SK-N-SH (cell line): ENCODE measurements at regions not wholly inside any gene's neighbourhood (a gene's known extent, or its start where the extent isn't known, plus 50 kb on each side); places are given as distances from the start of the nearest gene placed in this dataset.

ENCODE experiments used
- ELF1 ChIP-seq: IDR thresholded peaks from 2 replicates; pipeline ENCODE4 v1.4.0; 2012
- EZH2phosphoT487 ChIP-seq: fragments of 200-600 bp; sonication (generic); IDR thresholded peaks from 2 replicates; pipeline ENCODE4 v1.6.1; 2017; ENCODE audit warnings: low read depth, mixed run types, mild to moderate bottlenecking, antibody characterized with exemption, moderate library complexity, borderline replicate concordance
- RAD21 ChIP-seq: IDR thresholded peaks from 2 replicates; pipeline ENCODE4 v1.6.1; 2012; ENCODE audit warnings: mild to moderate bottlenecking, low read length
- RFX5 ChIP-seq: IDR thresholded peaks from 2 replicates; pipeline ENCODE4 v1.6.1; 2012; ENCODE audit warnings: mild to moderate bottlenecking, improper control_type of control experiment, low read length
- TEAD4 ChIP-seq: IDR thresholded peaks from 2 replicates; pipeline ENCODE4 v1.4.0; 2012; ENCODE audit warnings: mild to moderate bottlenecking, borderline replicate concordance; ENCODE audit not compliant: insufficient read depth
- TF ChIP-seq, protein P1 (sequence below): IDR thresholded peaks from 2 replicates; pipeline ENCODE4 v1.4.0; 2012; ENCODE audit warnings: low read depth, borderline replicate concordance
- TF ChIP-seq, protein P2 (sequence below): fragments of 200-600 bp; sonication (generic); IDR thresholded peaks from 2 replicates; pipeline ENCODE4 v1.6.1; 2017; ENCODE audit warnings: antibody characterized with exemption, mild to moderate bottlenecking, moderate library complexity
- TF ChIP-seq, protein P3 (sequence below): IDR thresholded peaks from 2 replicates; pipeline ENCODE4; 2012
- TF ChIP-seq, protein P4 (sequence below): IDR thresholded peaks from 2 replicates; pipeline ENCODE4 v1.6.1; 2012; ENCODE audit warnings: mild to moderate bottlenecking, low read depth, low read length, moderate library complexity

DNA sequence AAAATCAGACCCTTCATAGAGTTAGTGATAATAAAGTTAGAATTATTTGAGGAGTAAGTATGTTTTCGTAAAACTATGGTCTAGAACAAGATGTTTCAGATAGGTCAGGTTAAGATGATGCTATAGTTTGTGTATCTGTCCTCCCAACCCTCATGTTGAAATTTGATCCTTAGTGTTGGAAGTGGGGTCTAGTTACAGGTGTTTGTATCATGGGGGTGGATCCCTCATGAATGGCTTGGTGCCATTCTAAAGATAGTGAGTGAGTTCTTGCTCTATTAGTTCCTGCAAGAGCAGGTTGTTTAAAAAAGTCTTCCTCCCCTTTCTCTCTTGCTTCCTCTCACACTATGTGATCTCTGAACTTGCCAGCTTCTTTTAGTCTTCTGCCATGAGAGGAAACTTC, 707.3 kb upstream of the FOXG1 start:
- TF ChIP-seq EZH2phosphoT487 (no peak), RAD21 (no peak), ELF1 (no peak), TEAD4 (no peak), RFX5 (no peak)
- TF ChIP-seq, protein P1, sequence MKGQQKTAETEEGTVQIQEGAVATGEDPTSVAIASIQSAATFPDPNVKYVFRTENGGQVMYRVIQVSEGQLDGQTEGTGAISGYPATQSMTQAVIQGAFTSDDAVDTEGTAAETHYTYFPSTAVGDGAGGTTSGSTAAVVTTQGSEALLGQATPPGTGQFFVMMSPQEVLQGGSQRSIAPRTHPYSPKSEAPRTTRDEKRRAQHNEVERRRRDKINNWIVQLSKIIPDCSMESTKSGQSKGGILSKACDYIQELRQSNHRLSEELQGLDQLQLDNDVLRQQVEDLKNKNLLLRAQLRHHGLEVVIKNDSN, result no peak
- TF ChIP-seq, protein P2, sequence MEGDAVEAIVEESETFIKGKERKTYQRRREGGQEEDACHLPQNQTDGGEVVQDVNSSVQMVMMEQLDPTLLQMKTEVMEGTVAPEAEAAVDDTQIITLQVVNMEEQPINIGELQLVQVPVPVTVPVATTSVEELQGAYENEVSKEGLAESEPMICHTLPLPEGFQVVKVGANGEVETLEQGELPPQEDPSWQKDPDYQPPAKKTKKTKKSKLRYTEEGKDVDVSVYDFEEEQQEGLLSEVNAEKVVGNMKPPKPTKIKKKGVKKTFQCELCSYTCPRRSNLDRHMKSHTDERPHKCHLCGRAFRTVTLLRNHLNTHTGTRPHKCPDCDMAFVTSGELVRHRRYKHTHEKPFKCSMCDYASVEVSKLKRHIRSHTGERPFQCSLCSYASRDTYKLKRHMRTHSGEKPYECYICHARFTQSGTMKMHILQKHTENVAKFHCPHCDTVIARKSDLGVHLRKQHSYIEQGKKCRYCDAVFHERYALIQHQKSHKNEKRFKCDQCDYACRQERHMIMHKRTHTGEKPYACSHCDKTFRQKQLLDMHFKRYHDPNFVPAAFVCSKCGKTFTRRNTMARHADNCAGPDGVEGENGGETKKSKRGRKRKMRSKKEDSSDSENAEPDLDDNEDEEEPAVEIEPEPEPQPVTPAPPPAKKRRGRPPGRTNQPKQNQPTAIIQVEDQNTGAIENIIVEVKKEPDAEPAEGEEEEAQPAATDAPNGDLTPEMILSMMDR, result no peak
- TF ChIP-seq, protein P3, sequence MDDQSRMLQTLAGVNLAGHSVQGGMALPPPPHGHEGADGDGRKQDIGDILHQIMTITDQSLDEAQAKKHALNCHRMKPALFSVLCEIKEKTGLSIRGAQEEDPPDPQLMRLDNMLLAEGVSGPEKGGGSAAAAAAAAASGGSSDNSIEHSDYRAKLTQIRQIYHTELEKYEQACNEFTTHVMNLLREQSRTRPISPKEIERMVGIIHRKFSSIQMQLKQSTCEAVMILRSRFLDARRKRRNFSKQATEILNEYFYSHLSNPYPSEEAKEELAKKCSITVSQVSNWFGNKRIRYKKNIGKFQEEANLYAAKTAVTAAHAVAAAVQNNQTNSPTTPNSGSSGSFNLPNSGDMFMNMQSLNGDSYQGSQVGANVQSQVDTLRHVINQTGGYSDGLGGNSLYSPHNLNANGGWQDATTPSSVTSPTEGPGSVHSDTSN, result no peak
- TF ChIP-seq, protein P4, sequence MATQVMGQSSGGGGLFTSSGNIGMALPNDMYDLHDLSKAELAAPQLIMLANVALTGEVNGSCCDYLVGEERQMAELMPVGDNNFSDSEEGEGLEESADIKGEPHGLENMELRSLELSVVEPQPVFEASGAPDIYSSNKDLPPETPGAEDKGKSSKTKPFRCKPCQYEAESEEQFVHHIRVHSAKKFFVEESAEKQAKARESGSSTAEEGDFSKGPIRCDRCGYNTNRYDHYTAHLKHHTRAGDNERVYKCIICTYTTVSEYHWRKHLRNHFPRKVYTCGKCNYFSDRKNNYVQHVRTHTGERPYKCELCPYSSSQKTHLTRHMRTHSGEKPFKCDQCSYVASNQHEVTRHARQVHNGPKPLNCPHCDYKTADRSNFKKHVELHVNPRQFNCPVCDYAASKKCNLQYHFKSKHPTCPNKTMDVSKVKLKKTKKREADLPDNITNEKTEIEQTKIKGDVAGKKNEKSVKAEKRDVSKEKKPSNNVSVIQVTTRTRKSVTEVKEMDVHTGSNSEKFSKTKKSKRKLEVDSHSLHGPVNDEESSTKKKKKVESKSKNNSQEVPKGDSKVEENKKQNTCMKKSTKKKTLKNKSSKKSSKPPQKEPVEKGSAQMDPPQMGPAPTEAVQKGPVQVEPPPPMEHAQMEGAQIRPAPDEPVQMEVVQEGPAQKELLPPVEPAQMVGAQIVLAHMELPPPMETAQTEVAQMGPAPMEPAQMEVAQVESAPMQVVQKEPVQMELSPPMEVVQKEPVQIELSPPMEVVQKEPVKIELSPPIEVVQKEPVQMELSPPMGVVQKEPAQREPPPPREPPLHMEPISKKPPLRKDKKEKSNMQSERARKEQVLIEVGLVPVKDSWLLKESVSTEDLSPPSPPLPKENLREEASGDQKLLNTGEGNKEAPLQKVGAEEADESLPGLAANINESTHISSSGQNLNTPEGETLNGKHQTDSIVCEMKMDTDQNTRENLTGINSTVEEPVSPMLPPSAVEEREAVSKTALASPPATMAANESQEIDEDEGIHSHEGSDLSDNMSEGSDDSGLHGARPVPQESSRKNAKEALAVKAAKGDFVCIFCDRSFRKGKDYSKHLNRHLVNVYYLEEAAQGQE, result no peak
